Esophagus squamous epithelium (tissue), 4 donors: ENCODE measurements at regions not wholly inside any gene's neighbourhood (a gene's known extent, or its start where the extent isn't known, plus 50 kb on each side); places are given as distances from the start of the nearest gene placed in this dataset.

Experiments used
- CTCF ChIP-seq, 6 experiments: fragments of 450-650 bp in 4 of 6; fragments of 200-600 bp in 2 of 6; sonication (generic) in 2 of 6; IDR thresholded peaks; one replicate each; pipeline ENCODE4 v1.5.1; 2016 to 2019; ENCODE audit warnings: antibody characterized with exemption in 6 of 6, mild to moderate bottlenecking in 4 of 6, moderate library complexity in 4 of 6
- POLR2A ChIP-seq, 4 donors: fragments of 450-650 bp; IDR thresholded peaks; one replicate each; pipeline ENCODE4 v1.6.1; 2017; ENCODE audit warnings: antibody characterized with exemption in 4 of 4, mild to moderate bottlenecking in 4 of 4, moderate library complexity in 3 of 4

- TF ChIP-seq POLR2A (IDR thresholded peaks at IDR 0.05) (no peak), CTCF (IDR thresholded peaks at IDR 0.05) (no peak)
Observed at GRCh38 chr16:80375973-80376372, 164.8 kb upstream of the DYNLRB2 start.
